ENCODE measurements at regions not wholly inside any gene's neighbourhood (a gene's known extent, or its start where the extent isn't known, plus 50 kb on each side); places are given as distances from the start of the nearest gene placed in this dataset.

GRCh38 chr7:116356979-116357378 lies 142.6 kb upstream of the CAV2 start:
- Histone ChIP-seq H3K27ac (ENCODE audit: low read depth, low read length) (peak overlapping the region; percentile 89), H2AFZ (ENCODE audit: low read depth, low read length, poor library complexity, severe bottlenecking) (no peak overlapping the region), H3K79me2 (ENCODE audit: insufficient read depth, low read length) (no peaks in the 10 kb centered on the region), H3K9ac (ENCODE audit: low read length) (peak overlapping the region; percentile 65), H3K27me3 (ENCODE audit: insufficient read depth, low read length) (no peaks in the 10 kb centered on the region), H3K36me3 (ENCODE audit: control insufficient read depth in 1 of 2, insufficient read depth in 2 of 2, low read length in 2 of 2) (peaks cover 0 to 6% of the 10 kb centered on the region in 2 experiments; a peak in 1 of 4 replicates), H3K4me1 (ENCODE audit: control insufficient read depth in 1 of 2, insufficient read depth in 2 of 2, low read length in 2 of 2) (peaks cover 61 to 66% of the 10 kb centered on the region in 2 experiments), H3K9me2 (ENCODE audit: insufficient read depth) (no peaks in the 10 kb centered on the region), H3K9me3 (ENCODE audit: control insufficient read depth in 1 of 2, insufficient read depth in 1 of 2, low read depth in 1 of 2, low read length in 2 of 2) (peaks cover 0 to 6% of the 10 kb centered on the region in 2 experiments; a peak in 1 of 4 replicates), H3K4me2 (ENCODE audit: low read length) (peak overlapping the region; percentile 76), H3K4me3 (replicated peaks in 1 of 2; ENCODE audit: low read depth in 1 of 2, low read length in 2 of 2) (no peak overlapping the region), H4K20me1 (ENCODE audit: insufficient read depth) (no peaks in the 10 kb centered on the region)
- DNase-seq (ENCODE audit: low read depth, low spot score): no peak
- intact Hi-C loops (cut with micrococcal nuclease): loop anchor here (5.0 to 10.0 kb wide), 3 partner anchors 85 to 228 kb away; no protein-coding TSS in a partner anchor
- ChIA-PET RAD21 (ENCODE audit: low non-redundant PET in 1 of 2, low total read pairs in 2 of 2, uncharacterized antibody in 2 of 2, unreplicated experiment in 2 of 2) (no interaction called here), POLR2A (interaction anchor here (0.6 to 1.0 kb wide), 3 partner anchors 13 to 97 kb away, joined by 3 read pairs; no protein-coding TSS in a partner anchor), CTCF (no interaction called here)
- no TSS peak for BruUV-seq (replicated peaks)
- ATAC-seq: peak; percentile 15
- no peak for TF ChIP-seq SRF (IDR thresholded peaks at IDR 0.05; ENCODE audit: low read depth)
- TF ChIP-seq, protein P1, sequence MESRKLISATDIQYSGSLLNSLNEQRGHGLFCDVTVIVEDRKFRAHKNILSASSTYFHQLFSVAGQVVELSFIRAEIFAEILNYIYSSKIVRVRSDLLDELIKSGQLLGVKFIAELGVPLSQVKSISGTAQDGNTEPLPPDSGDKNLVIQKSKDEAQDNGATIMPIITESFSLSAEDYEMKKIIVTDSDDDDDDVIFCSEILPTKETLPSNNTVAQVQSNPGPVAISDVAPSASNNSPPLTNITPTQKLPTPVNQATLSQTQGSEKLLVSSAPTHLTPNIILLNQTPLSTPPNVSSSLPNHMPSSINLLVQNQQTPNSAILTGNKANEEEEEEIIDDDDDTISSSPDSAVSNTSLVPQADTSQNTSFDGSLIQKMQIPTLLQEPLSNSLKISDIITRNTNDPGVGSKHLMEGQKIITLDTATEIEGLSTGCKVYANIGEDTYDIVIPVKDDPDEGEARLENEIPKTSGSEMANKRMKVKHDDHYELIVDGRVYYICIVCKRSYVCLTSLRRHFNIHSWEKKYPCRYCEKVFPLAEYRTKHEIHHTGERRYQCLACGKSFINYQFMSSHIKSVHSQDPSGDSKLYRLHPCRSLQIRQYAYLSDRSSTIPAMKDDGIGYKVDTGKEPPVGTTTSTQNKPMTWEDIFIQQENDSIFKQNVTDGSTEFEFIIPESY (IDR thresholded peaks at IDR 0.05; ENCODE audit: extremely low read depth, insufficient replicate concordance, low read length): no peak
- no peak for TF ChIP-seq ELF1 (IDR thresholded peaks at IDR 0.05; ENCODE audit: borderline replicate concordance, low read depth)
- no peak for TF ChIP-seq ATF3 (IDR thresholded peaks at IDR 0.05)
- TF ChIP-seq ZNF274 (IDR thresholded peaks at IDR 0.05; ENCODE audit: low read depth, low read length): no peak
- no peak for TF ChIP-seq POLR2A (IDR thresholded peaks at IDR 0.05; ENCODE audit: borderline replicate concordance, extremely low read depth, insufficient read depth, insufficient read length)
- TF ChIP-seq, protein P2, sequence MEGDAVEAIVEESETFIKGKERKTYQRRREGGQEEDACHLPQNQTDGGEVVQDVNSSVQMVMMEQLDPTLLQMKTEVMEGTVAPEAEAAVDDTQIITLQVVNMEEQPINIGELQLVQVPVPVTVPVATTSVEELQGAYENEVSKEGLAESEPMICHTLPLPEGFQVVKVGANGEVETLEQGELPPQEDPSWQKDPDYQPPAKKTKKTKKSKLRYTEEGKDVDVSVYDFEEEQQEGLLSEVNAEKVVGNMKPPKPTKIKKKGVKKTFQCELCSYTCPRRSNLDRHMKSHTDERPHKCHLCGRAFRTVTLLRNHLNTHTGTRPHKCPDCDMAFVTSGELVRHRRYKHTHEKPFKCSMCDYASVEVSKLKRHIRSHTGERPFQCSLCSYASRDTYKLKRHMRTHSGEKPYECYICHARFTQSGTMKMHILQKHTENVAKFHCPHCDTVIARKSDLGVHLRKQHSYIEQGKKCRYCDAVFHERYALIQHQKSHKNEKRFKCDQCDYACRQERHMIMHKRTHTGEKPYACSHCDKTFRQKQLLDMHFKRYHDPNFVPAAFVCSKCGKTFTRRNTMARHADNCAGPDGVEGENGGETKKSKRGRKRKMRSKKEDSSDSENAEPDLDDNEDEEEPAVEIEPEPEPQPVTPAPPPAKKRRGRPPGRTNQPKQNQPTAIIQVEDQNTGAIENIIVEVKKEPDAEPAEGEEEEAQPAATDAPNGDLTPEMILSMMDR (IDR thresholded peaks at IDR 0.05 in 2 of 3, conservative IDR thresholded peaks at IDR 0.05 in 1 of 3; ENCODE audit: borderline replicate concordance in 1 of 3, insufficient read depth in 1 of 3, low read depth in 2 of 3, low read length in 2 of 3): no peak
- no peak for TF ChIP-seq TCF7L2 (IDR thresholded peaks at IDR 0.05; ENCODE audit: borderline replicate concordance, extremely low read depth, insufficient read depth, insufficient read length)
- TF ChIP-seq, protein P3, sequence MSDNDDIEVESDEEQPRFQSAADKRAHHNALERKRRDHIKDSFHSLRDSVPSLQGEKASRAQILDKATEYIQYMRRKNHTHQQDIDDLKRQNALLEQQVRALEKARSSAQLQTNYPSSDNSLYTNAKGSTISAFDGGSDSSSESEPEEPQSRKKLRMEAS (IDR thresholded peaks at IDR 0.05): no peak
- TF ChIP-seq CEBPB (IDR thresholded peaks at IDR 0.05; ENCODE audit: low read depth): no peak
- TF ChIP-seq CBX3 (IDR thresholded peaks at IDR 0.05; ENCODE audit: low read depth): no peak
- no peak; the same call in 1 of the 2 replicates for TF ChIP-seq JUND (IDR thresholded peaks at IDR 0.05)
- TF ChIP-seq EZH2 (IDR thresholded peaks at IDR 0.05): no peak
- TF ChIP-seq RAD21 (IDR thresholded peaks at IDR 0.05; ENCODE audit: low read depth): no peak
- TF ChIP-seq POLR2AphosphoS5 (IDR thresholded peaks at IDR 0.05; ENCODE audit: low read depth, low read length): no peak
- no peak for TF ChIP-seq EGR1 (IDR thresholded peaks at IDR 0.05; ENCODE audit: low read depth)
- no peak for TF ChIP-seq YY1 (IDR thresholded peaks at IDR 0.05; ENCODE audit: extremely low read depth, insufficient replicate concordance, low read depth, low read length)
- TF ChIP-seq REST (IDR thresholded peaks at IDR 0.05; ENCODE audit: low read depth): no peak
- TF ChIP-seq EZH2phosphoT487 (IDR thresholded peaks at IDR 0.05; ENCODE audit: borderline replicate concordance): no peak
- TF ChIP-seq SIN3A (IDR thresholded peaks at IDR 0.05; ENCODE audit: low read depth): no peak

Measured in HCT116 (cell line).